GM10847 (cell line): ENCODE measurements at regions not wholly inside any gene's neighbourhood (a gene's known extent, or its start where the extent isn't known, plus 50 kb on each side); places are given as distances from the start of the nearest gene placed in this dataset.
A peak's percentile ranks its signal among the peaks of the same experiment; 100 is the strongest.

Source experiments
- POLR2A ChIP-seq: IDR thresholded peaks from 2 replicates; pipeline ENCODE4 v1.6.1; 2011; ENCODE audit not compliant: insufficient read length; ENCODE audit errors: extremely low read depth

GRCh38 chr13:48583859-48584311 is 51.0 kb upstream of the RCBTB2 start:
- TF ChIP-seq POLR2A: no peak

GRCh38 chr13:48585456-48585840 is 52.6 kb upstream of the RCBTB2 start:
- TF ChIP-seq POLR2A: no peak

- no peak for TF ChIP-seq POLR2A
Measured at GRCh38 chr13:48586591-48587103, 53.8 kb upstream of the RCBTB2 start.

- TF ChIP-seq POLR2A: no peak
Measured at GRCh38 chr13:48588120-48588519, 55.2 kb upstream of the RCBTB2 start.

- TF ChIP-seq POLR2A: peak; percentile 13
Measured at GRCh38 chr13:48590141-48590901, 57.4 kb upstream of the RCBTB2 start.

DNA sequence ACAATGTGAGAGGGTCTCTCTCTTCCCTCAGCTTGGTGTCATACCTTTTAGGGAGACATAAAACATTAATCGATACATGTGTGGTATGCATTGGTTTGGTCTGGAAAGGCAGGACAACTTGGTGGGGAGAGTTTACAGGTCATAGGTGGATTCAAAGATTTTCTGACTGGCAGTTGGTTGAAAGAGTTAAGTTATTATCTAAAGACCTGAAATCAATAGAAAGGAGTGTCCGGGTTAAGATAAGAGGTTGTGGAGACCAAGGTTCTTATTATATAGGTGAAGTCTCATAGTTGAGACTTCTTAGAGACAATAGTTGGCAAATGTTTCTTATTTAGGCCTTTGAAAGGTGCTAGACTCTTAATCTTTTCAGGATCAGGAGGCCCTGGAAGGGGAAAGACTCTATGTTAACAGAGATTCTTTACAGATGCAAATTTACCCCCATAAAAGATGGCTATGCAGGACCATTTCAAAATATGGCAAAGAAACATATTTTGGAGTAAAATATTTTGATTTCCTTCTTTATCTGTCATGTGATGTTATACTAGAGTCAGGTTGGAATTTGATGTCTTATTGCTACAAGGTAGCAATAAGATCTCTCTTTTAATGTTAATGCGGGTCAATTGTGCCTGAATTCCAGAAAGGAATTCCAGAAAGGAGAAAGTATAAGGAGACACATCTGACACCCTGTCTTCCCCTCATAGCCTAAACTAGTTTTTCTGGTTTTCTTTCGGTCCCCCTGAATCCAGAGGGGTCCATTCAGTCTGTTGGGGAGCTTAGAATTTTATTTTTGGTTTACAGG is 59.2 kb upstream of the RCBTB2 start:
- TF ChIP-seq POLR2A: no peak

DNA sequence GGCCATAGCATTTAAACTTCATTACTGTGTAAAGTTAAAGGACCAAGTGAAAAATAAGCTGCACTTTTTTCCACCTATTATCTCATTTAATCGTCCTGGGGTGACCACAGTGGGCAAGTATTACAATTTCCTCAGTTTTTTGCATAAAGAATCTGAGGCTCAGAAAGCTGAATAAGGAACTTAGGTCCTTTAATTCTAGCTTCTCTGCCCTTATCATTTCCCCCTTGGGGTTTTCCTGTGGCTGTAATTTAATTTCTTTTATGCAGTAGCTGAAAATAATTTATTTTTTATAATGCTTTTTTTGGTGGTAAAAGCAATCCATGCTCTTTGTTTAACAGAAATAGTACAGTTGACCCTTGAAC is 59.8 kb upstream of the RCBTB2 start:
- TF ChIP-seq POLR2A: no peak

DNA sequence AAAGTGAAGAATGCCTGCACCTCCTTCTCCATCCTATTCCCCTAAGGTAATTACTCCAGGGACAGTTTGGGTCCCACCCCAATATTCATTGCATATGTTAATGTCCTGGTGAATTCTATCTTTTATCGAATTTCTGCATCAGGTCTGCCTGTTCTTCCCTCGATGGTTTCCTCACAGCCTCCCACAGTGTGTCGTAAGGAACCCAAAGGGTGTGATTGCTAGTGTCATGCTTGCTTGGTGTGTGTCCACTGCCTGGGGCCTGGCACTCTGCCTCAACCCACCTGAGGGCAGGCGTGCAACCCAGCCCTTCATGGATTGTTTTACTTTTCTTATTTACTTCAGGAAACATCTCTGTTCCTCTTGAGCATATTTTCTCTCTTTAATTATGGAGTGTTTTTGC is 60.2 kb upstream of the CYSLTR2 start:
- TF ChIP-seq POLR2A: no peak

DNA sequence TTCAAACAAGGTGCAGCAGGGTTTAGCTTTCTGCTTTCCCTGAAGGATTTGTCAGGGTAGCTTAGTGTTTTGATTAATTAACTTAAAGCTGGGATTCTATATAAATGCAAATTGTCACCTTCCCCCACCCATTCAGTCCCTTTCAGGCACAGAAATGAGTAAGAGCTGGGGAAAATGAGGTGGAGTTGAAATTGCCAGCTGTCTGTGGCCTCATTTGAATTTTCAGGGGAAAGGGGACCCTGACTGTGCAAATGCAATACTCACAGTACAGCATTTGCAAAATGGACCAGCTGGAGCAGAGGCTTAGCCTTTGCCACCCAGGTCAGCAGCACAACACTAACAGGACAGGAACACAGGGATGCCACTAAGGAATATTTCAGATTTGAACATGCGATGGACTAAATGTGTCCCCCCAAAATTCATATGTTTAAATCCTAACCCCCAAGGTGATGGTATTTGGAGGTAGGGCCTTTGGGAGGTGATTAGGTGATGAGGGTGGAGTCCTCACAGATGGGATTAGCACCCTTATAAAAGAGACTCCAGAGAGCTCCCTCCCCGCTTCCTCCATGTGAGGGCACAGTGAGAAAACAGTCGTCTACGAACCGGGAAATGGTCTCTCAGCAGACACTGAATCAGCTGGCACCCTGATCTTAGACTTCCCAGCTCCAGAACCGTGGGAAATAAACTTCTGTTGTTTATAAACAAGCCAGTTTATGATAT is 59.5 kb upstream of the CYSLTR2 start:
- no peak for TF ChIP-seq POLR2A

- no peak for TF ChIP-seq POLR2A
Measured at GRCh38 chr13:48595431-48596429, 58.0 kb upstream of the CYSLTR2 start.

DNA sequence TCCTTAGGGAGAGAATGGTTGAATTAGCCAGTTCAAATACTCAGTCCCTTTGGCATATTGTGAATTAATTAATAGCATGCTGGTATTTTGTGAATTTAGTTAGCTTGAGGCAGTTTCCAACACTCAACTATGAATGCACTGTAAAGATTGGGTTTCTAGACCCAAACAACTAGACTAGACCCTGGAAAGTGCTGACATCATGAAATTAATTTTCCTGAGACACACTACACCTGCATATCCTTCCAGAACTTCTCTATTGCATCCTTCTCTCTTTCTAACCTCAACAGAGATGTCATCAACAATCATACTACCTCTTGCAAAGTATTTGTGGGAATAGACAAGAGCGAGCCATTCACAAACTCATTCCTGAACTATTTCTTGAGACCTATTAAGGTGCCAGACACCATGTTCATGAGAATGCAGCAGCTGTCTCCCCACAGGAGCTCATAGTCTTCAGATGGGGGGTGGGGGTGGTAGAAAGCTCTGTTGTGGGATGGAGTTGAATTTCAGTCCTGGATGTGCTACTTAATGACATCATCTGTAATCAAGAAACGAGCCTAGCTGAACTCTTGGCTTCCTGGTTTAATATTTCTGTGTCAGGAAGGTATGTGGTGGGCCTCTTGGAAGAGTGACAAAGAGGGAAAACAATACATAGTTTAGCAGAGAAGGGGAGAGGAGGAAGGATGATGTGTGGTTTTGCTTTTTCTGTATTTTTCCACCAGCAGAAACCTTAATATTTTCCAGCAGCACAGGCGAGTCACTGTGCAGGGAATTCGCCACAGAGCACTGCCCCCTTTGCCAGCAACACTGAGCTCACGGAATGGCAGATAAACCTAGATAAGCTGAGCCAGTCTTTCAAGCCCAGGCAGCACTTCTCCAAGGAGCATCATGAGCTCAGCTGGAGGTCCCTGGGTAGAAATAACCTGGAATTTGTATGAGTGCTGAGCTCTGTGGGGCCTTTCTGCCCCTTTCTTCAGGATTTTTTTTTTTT is 53.1 kb upstream of the CYSLTR2 start:
- TF ChIP-seq POLR2A: no peak

DNA sequence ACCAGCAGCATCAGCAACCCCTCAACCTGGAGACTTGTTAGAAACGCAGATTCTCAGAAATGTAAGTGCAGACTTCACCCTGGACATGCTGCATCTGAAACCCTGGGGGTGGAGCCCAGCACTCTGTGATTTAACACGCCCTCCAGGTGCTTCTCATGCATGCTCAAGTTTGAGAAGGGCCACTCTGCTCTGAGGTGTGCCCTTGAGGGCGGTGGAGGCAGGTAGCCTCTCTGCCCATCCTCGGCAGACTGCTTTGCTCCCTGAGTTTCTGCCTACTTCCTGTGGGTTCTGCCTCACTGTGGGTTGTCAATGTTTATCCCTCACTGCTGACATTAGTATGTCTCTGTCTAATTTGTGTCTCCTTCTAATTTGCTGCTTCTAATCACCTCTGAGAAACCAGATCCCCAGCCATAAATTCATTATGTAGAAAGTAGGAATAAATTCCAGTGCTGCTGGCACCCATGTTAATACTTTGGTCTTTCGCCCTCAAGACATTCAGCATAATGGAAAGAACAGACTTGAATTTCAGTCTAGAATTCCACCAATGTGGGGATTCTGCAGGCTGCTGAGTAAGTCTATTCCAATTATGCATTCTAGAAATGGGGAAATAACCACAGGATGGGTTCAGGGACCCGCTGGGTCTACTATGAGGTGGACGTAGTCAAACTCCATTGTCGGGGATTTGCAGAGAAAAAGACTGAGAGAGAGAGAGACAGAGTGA is 51.3 kb upstream of the CYSLTR2 start:
- TF ChIP-seq POLR2A: no peak

- no peak for TF ChIP-seq POLR2A
Measured at GRCh38 chr13:48603375-48603774, 50.4 kb upstream of the CYSLTR2 start.
